Fibroblast of the conjunctiva (primary cell): ENCODE measurements at regions not wholly inside any gene's neighbourhood (a gene's known extent, or its start where the extent isn't known, plus 50 kb on each side); places are given as distances from the start of the nearest gene placed in this dataset.
A peak's percentile ranks its signal among the peaks of the same experiment; 100 is the strongest.
"Not testable (repeated sequence)": the region's sequence is repeated elsewhere in the genome, so short reads cannot be mapped to it uniquely, and the experiment has no call there.

Source experiments
- DNase-seq: peaks from one replicate; pipeline ENCODE4 v3.0.0-alpha.2; 2010; ENCODE audit warnings: low read depth

GRCh38 chr6:74953708-74954107 lies 252.1 kb downstream of the COL12A1 start:
- DNase-seq: no peak

- no peak for DNase-seq
Observed at GRCh38 chr6:74946961-74947360, 258.9 kb downstream of the COL12A1 start.

GRCh38 chr6:74942130-74942529 lies 263.7 kb downstream of the COL12A1 start:
- DNase-seq: no peak

- DNase-seq: no peak
Observed at GRCh38 chr6:74941424-74941823, 264.4 kb downstream of the COL12A1 start.

- no peak for DNase-seq
Observed at GRCh38 chr6:74939721-74940620, 265.9 kb downstream of the COL12A1 start.

- DNase-seq: no peak
Observed at GRCh38 chr6:74939151-74939708, 266.6 kb downstream of the COL12A1 start.

GRCh38 chr6:74937936-74938335 lies 267.9 kb downstream of the COL12A1 start:
- no peak for DNase-seq

GRCh38 chr6:74936886-74937285 lies 269.0 kb downstream of the COL12A1 start:
- DNase-seq: no peak

GRCh38 chr6:74932232-74932888 lies 273.5 kb downstream of the COL12A1 start:
- no peak for DNase-seq

GRCh38 chr6:74931558-74931957 lies 274.3 kb downstream of the COL12A1 start:
- DNase-seq: peak; percentile 82

- DNase-seq: no peak
Observed at GRCh38 chr6:74928203-74928602, 277.6 kb downstream of the COL12A1 start.

- no peak for DNase-seq
Observed at GRCh38 chr6:74927299-74927698, 278.6 kb downstream of the COL12A1 start.

GRCh38 chr6:74925683-74926082 lies 280.2 kb downstream of the COL12A1 start:
- no peak for DNase-seq

GRCh38 chr6:74914888-74915287 lies 291.0 kb downstream of the COL12A1 start:
- DNase-seq: no peak

- DNase-seq: no peak
Observed at GRCh38 chr6:74912234-74912633, 293.6 kb downstream of the COL12A1 start.

- no peak for DNase-seq
Observed at GRCh38 chr6:74902846-74903245, 303.0 kb downstream of the COL12A1 start.

GRCh38 chr6:74902089-74902488 lies 303.8 kb downstream of the COL12A1 start:
- no peak for DNase-seq

GRCh38 chr6:74901576-74901975 lies 304.3 kb downstream of the COL12A1 start:
- DNase-seq: no peak

- DNase-seq: no peak
Observed at GRCh38 chr6:74899416-74899815, 306.4 kb downstream of the COL12A1 start.

- DNase-seq: no peak
Observed at GRCh38 chr6:74892091-74892490, 313.8 kb downstream of the COL12A1 start.

- peak; percentile 79 for DNase-seq
Observed at GRCh38 chr6:74891349-74891831, 314.5 kb downstream of the COL12A1 start.

- DNase-seq: no peak
Observed at GRCh38 chr6:74889635-74890034, 316.2 kb downstream of the COL12A1 start.

GRCh38 chr6:74888741-74889140 lies 317.1 kb downstream of the COL12A1 start:
- not testable (repeated sequence) for DNase-seq
